Body of pancreas (tissue), 4 donors: ENCODE measurements at regions not wholly inside any gene's neighbourhood (a gene's known extent, or its start where the extent isn't known, plus 50 kb on each side); places are given as distances from the start of the nearest gene placed in this dataset.

ENCODE experiments used
- ATAC-seq: fragments of 150-250 bp; one replicate; pipeline ENCODE4 v1.9.1; 2016
- DNase-seq, 4 donors: peaks; one replicate each; pipeline ENCODE4 v3.0.0-alpha.2; 2019
- H3K27ac ChIP-seq, 4 donors: fragments of 200-600 bp; sonication (generic); 1 replicate in 3 of 4; 2 replicates in 1 of 4; pipeline versions ENCODE4 v1.5.1 to v1.6.1; 2016 to 2019; ENCODE audit warnings: mild to moderate bottlenecking in 1 of 4, mixed read lengths in 1 of 4, moderate library complexity in 1 of 4
- H3K27me3 ChIP-seq, 2 donors: fragments of 200-600 bp; sonication (generic); one replicate each; pipeline ENCODE4 v1.6.0; 2016; ENCODE audit warnings: mild to moderate bottlenecking in 1 of 2
- H3K36me3 ChIP-seq, 2 donors: fragments of 200-600 bp; sonication (generic); replicated peaks in 1 of 2; 2 replicates each; pipeline ENCODE4 v1.5.1; 2016; ENCODE audit warnings: low read depth in 2 of 2; ENCODE audit not compliant: insufficient read depth in 1 of 2
- H3K4me1 ChIP-seq: fragments of 200-600 bp; sonication (generic); one replicate; pipeline ENCODE4 v1.6.0; 2016
- H3K4me3 ChIP-seq, 2 donors: fragments of 200-600 bp; sonication (generic); 1 replicate in 1 of 2; 2 replicates in 1 of 2; pipeline ENCODE4 v1.5.1; 2016 to 2019
- H3K9me3 ChIP-seq, 3 donors: fragments of 200-600 bp; sonication (generic); 1 replicate in 2 of 3; 2 replicates in 1 of 3; pipeline ENCODE4 v1.5.1; 2016
- CTCF ChIP-seq, 7 experiments: fragments of 450-650 bp in 4 of 7; fragments of 200-600 bp in 3 of 7; sonication (generic) in 3 of 7; IDR thresholded peaks; one replicate each; pipeline ENCODE4 v1.5.1; 2016 to 2019; ENCODE audit warnings: antibody characterized with exemption in 7 of 7
- POLR2A ChIP-seq, 3 donors: fragments of 450-650 bp; IDR thresholded peaks; one replicate each; pipeline ENCODE4 v1.6.1; 2016; ENCODE audit warnings: antibody characterized with exemption in 3 of 3, mild to moderate bottlenecking in 2 of 3
- WGBS, 2 donors: methylation state at CpG; one replicate each; pipeline ENCODE4 v1.1.5; 2017; 5-methylcytosine and 5-hydroxymethylcytosine counted together
- intact Hi-C: fragments of 100-400 bp; cut with DNase I; formaldehyde crosslinking; loops from one replicate; pipeline ENCODE4 v1.15.1; 2023

GRCh38 chr2:147109291-147109690 lies 735.5 kb upstream of the ACVR2A start:
- 39 to 54% methylated on average over 2 of the region's 2 CpGs for WGBS, 2 donors
- Histone ChIP-seq H3K27me3 (no peaks in the 10 kb centered on the region), H3K4me3 (no peak overlapping the region), H3K27ac (no peak overlapping the region), H3K36me3 (no peaks in the 10 kb centered on the region), H3K4me1 (no peaks in the 10 kb centered on the region), H3K9me3 (no peaks in the 10 kb centered on the region)
- no peak for ATAC-seq
- intact Hi-C loops = no loop called here
- no peak for TF ChIP-seq CTCF (IDR thresholded peaks at IDR 0.05)
- TF ChIP-seq POLR2A (IDR thresholded peaks at IDR 0.05) = no peak
- no peak for DNase-seq

- intact Hi-C loops = no loop called here
- 86 to 91% methylated on average over 2 of the region's 2 CpGs for WGBS, 2 donors
- no peak for TF ChIP-seq POLR2A (IDR thresholded peaks at IDR 0.05)
- TF ChIP-seq CTCF (IDR thresholded peaks at IDR 0.05) = no peak
- Histone ChIP-seq H3K4me3 (no peak overlapping the region), H3K27ac (no peak overlapping the region), H3K27me3 (no peaks in the 10 kb centered on the region), H3K4me1 (no peaks in the 10 kb centered on the region), H3K9me3 (no peaks in the 10 kb centered on the region), H3K36me3 (no peaks in the 10 kb centered on the region)
- no peak for ATAC-seq
- DNase-seq = no peak
These were observed 736.3 kb upstream of the ACVR2A start for GRCh38 chr2:147108548-147108947.

GRCh38 chr2:147101941-147102790 lies 742.7 kb upstream of the ACVR2A start:
- no peak overlapping the region for H3K4me3 ChIP-seq
- intact Hi-C loops = no loop called here
- no peak for ATAC-seq
- H3K27ac ChIP-seq = no peak overlapping the region
- H3K27me3 ChIP-seq = no peaks in the 10 kb centered on the region
- H3K4me1 ChIP-seq = peaks cover 9% of the 10 kb centered on the region
- 66 to 73% methylated on average over 5 of the region's 5 CpGs for WGBS, 2 donors
- no peaks in the 10 kb centered on the region for H3K36me3 ChIP-seq
- no peak for TF ChIP-seq POLR2A (IDR thresholded peaks at IDR 0.05)
- TF ChIP-seq CTCF (IDR thresholded peaks at IDR 0.05) = no peak
- DNase-seq = no peak
- H3K9me3 ChIP-seq = no peaks in the 10 kb centered on the region

GRCh38 chr2:147100406-147101035 lies 744.3 kb upstream of the ACVR2A start:
- Histone ChIP-seq H3K4me1 (peaks cover 9% of the 10 kb centered on the region), H3K27ac (no peak overlapping the region), H3K27me3 (no peaks in the 10 kb centered on the region), H3K36me3 (no peaks in the 10 kb centered on the region), H3K4me3 (no peak overlapping the region), H3K9me3 (no peaks in the 10 kb centered on the region)
- TF ChIP-seq POLR2A (IDR thresholded peaks at IDR 0.05) (no peak), CTCF (IDR thresholded peaks at IDR 0.05) (no peak)
- DNase-seq = no peak
- no peak for ATAC-seq
- intact Hi-C loops = no loop called here
